Activated CD4-positive, alpha-beta T cell treated with anti-CD3 and anti-CD28 coated beads, Interleukin-2, amount 10 ng/mL, durations not matched to agents 7 days and 5 days (primary cell): ENCODE measurements at regions not wholly inside any gene's neighbourhood (a gene's known extent, or its start where the extent isn't known, plus 50 kb on each side); places are given as distances from the start of the nearest gene placed in this dataset.

Experiments
- CTCF ChIA-PET: fragments of 350-600 bp; sonication (Branson Sonifier 250); formaldehyde crosslinking; loops from one replicate; lab custom pipeline; 2021; ENCODE audit warnings: antibody characterized with exemption; lab: Charles Lee
- POLR2A ChIA-PET: fragments of 350-600 bp; sonication (Branson Sonifier 250); formaldehyde crosslinking; loops from one replicate; lab custom pipeline; 2021; ENCODE audit warnings: antibody characterized with exemption; lab: Charles Lee
- DNase-seq: peaks from one replicate; pipeline ENCODE4 v3.0.0-alpha.2; 2020
- H3K27ac Mint-ChIP-seq: one replicate; pipeline ENCODE4 v1.8.0; 2021; ENCODE audit warnings: mild to moderate bottlenecking, moderate library complexity, mixed read lengths
- H3K27me3 Mint-ChIP-seq: one replicate; pipeline ENCODE4 v1.8.0; 2021; ENCODE audit warnings: mixed read lengths
- H3K36me3 Mint-ChIP-seq: one replicate; pipeline ENCODE4 v1.8.0; 2021; ENCODE audit warnings: low read depth, mixed read lengths
- H3K4me1 Mint-ChIP-seq: one replicate; pipeline ENCODE4 v1.8.0; 2021; ENCODE audit warnings: mixed read lengths
- H3K4me3 Mint-ChIP-seq: one replicate; pipeline ENCODE4 v1.8.0; 2021; ENCODE audit warnings: mild to moderate bottlenecking, moderate library complexity, mixed read lengths
- H3K9me3 Mint-ChIP-seq: one replicate; pipeline ENCODE4 v1.8.0; 2021; ENCODE audit warnings: mixed read lengths

- Mint-ChIP-seq H3K27ac (peak overlapping the region; percentile 11), H3K27me3 (peaks cover 22% of the 10 kb centered on the region), H3K9me3 (no peaks in the 10 kb centered on the region), H3K4me1 (no peaks in the 10 kb centered on the region), H3K36me3 (no peaks in the 10 kb centered on the region), H3K4me3 (no peak overlapping the region)
- CTCF ChIA-PET: interaction anchor here (0.5 to 1.5 kb wide), 5 partner anchors 9 to 308 kb away, joined by 3 to 4 read pairs (median 4); no protein-coding TSS in a partner anchor
- DNase-seq: peak; percentile 77
- POLR2A ChIA-PET: interaction anchor here (0.9 kb wide), 1 partner anchor 125 kb away, joined by 3 read pairs; no protein-coding TSS in a partner anchor
Measured at GRCh38 chr15:70299931-70300869, 202.5 kb upstream of the TLE3 start.

GRCh38 chr15:70297465-70298058 is 199.8 kb upstream of the TLE3 start:
- H3K27ac Mint-ChIP-seq: no peak overlapping the region
- DNase-seq: no peak
- no peaks in the 10 kb centered on the region for H3K36me3 Mint-ChIP-seq
- peaks cover 25% of the 10 kb centered on the region for H3K27me3 Mint-ChIP-seq
- no peak overlapping the region for H3K4me3 Mint-ChIP-seq
- CTCF ChIA-PET: interaction anchor here (0.9 kb wide), 1 partner anchor 502 kb away, joined by 3 read pairs; no protein-coding TSS in a partner anchor
- H3K4me1 Mint-ChIP-seq: no peaks in the 10 kb centered on the region
- H3K9me3 Mint-ChIP-seq: no peaks in the 10 kb centered on the region
- POLR2A ChIA-PET: no interaction called here

- Mint-ChIP-seq H3K36me3 (no peaks in the 10 kb centered on the region), H3K27me3 (peaks cover 25% of the 10 kb centered on the region), H3K27ac (no peak overlapping the region), H3K4me1 (no peaks in the 10 kb centered on the region), H3K4me3 (no peak overlapping the region), H3K9me3 (no peaks in the 10 kb centered on the region)
- POLR2A ChIA-PET: no interaction called here
- no peak for DNase-seq
- CTCF ChIA-PET: interaction anchor here (1.8 kb wide), 1 partner anchor 22 kb away, joined by 4 read pairs; no protein-coding TSS in a partner anchor
Measured at GRCh38 chr15:70294731-70295305, 197.1 kb upstream of the TLE3 start.

- H3K27me3 Mint-ChIP-seq: peaks cover 25% of the 10 kb centered on the region
- no peaks in the 10 kb centered on the region for H3K9me3 Mint-ChIP-seq
- no peaks in the 10 kb centered on the region for H3K36me3 Mint-ChIP-seq
- ChIA-PET POLR2A (no interaction called here), CTCF (no interaction called here)
- DNase-seq: no peak
- no peak overlapping the region for H3K27ac Mint-ChIP-seq
- H3K4me1 Mint-ChIP-seq: no peaks in the 10 kb centered on the region
- no peak overlapping the region for H3K4me3 Mint-ChIP-seq
Measured at GRCh38 chr15:70293591-70294470, 196.1 kb upstream of the TLE3 start.

- POLR2A ChIA-PET: no interaction called here
- Mint-ChIP-seq H3K27ac (no peak overlapping the region), H3K27me3 (peaks cover 22% of the 10 kb centered on the region), H3K4me3 (no peak overlapping the region), H3K9me3 (no peaks in the 10 kb centered on the region), H3K36me3 (no peaks in the 10 kb centered on the region), H3K4me1 (no peaks in the 10 kb centered on the region)
- CTCF ChIA-PET: no interaction called here
- DNase-seq: no peak
Measured at GRCh38 chr15:70293138-70293537, 195.4 kb upstream of the TLE3 start.

- Mint-ChIP-seq H3K9me3 (no peaks in the 10 kb centered on the region), H3K27ac (no peak overlapping the region), H3K4me1 (no peaks in the 10 kb centered on the region), H3K27me3 (peaks cover 16% of the 10 kb centered on the region), H3K4me3 (no peak overlapping the region), H3K36me3 (no peaks in the 10 kb centered on the region)
- CTCF ChIA-PET: no interaction called here
- no peak for DNase-seq
- POLR2A ChIA-PET: no interaction called here
Measured at GRCh38 chr15:70292076-70292760, 194.5 kb upstream of the TLE3 start.

- Mint-ChIP-seq H3K36me3 (no peaks in the 10 kb centered on the region), H3K4me3 (no peak overlapping the region), H3K4me1 (no peaks in the 10 kb centered on the region), H3K9me3 (no peaks in the 10 kb centered on the region), H3K27ac (no peak overlapping the region), H3K27me3 (peaks cover 10% of the 10 kb centered on the region)
- POLR2A ChIA-PET: no interaction called here
- CTCF ChIA-PET: no interaction called here
- no peak for DNase-seq
Measured at GRCh38 chr15:70291305-70292075, 193.8 kb upstream of the TLE3 start.

- H3K4me1 Mint-ChIP-seq: no peaks in the 10 kb centered on the region
- H3K27me3 Mint-ChIP-seq: peaks cover 4% of the 10 kb centered on the region
- no peak overlapping the region for H3K27ac Mint-ChIP-seq
- POLR2A ChIA-PET: no interaction called here
- no peak for DNase-seq
- no peaks in the 10 kb centered on the region for H3K36me3 Mint-ChIP-seq
- no peaks in the 10 kb centered on the region for H3K9me3 Mint-ChIP-seq
- CTCF ChIA-PET: no interaction called here
- H3K4me3 Mint-ChIP-seq: no peak overlapping the region
Measured at GRCh38 chr15:70290708-70291107, 193.0 kb upstream of the TLE3 start.

GRCh38 chr15:70289191-70289955 is 191.7 kb upstream of the TLE3 start:
- H3K27ac Mint-ChIP-seq: no peak overlapping the region
- CTCF ChIA-PET: no interaction called here
- POLR2A ChIA-PET: no interaction called here
- no peaks in the 10 kb centered on the region for H3K9me3 Mint-ChIP-seq
- no peak for DNase-seq
- no peaks in the 10 kb centered on the region for H3K36me3 Mint-ChIP-seq
- peaks cover 4% of the 10 kb centered on the region for H3K4me1 Mint-ChIP-seq
- peaks cover 4% of the 10 kb centered on the region for H3K27me3 Mint-ChIP-seq
- H3K4me3 Mint-ChIP-seq: no peak overlapping the region

GRCh38 chr15:70286113-70286806 is 188.5 kb upstream of the TLE3 start:
- Mint-ChIP-seq H3K4me1 (peaks cover 12% of the 10 kb centered on the region), H3K36me3 (no peaks in the 10 kb centered on the region), H3K27me3 (peaks cover 4% of the 10 kb centered on the region), H3K9me3 (peaks cover 3% of the 10 kb centered on the region), H3K27ac (no peak overlapping the region), H3K4me3 (no peak overlapping the region)
- POLR2A ChIA-PET: interaction anchor here (0.6 kb wide), 1 partner anchor 7 kb away, joined by 7 read pairs; no protein-coding TSS in a partner anchor
- no peak for DNase-seq
- CTCF ChIA-PET: no interaction called here
